GM12873 (cell line): ENCODE measurements at regions not wholly inside any gene's neighbourhood (a gene's known extent, or its start where the extent isn't known, plus 50 kb on each side); places are given as distances from the start of the nearest gene placed in this dataset.

Experiments
- TF ChIP-seq, protein P1 (sequence below): IDR thresholded peaks from 2 replicates; pipeline ENCODE4 v1.5.1; 2012; ENCODE audit warnings: low read depth, mild to moderate bottlenecking, moderate library complexity, low read length, control low read depth; ENCODE audit not compliant: insufficient read depth; ENCODE audit errors: missing control alignments

DNA sequence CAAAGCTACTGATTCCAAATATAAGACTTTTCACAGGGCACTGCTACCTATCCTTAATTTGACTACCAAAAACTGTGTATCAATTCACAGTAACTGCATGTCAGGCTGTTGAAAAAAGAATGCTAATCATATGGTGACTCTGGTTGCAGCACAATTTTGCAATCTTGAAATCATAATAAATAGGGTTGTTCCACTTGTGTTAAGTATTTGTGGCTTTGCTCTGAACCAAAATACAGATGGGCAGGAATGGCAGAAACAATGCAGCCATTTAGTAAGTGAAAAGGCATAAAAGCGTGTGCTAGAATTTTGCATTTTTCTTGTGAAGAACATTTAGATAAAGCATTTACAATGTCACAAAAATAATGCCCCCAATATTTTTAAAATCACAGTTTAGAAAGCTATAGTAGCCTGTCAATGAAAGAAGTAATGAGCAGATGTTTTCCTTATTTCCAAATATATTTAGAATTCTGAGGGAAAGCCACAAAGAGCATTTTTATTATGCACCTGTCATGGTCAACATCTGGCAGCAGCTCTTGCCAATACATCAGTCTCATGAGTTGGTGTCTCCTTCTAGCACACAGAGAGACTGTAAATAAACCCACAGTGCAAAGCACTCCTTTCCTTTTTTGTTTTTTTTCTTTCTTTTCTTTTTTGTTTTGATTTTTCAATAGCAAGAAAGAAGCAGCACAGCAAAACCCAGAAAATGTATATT lies 54.8 kb upstream of the PAM start:
- TF ChIP-seq, protein P1, sequence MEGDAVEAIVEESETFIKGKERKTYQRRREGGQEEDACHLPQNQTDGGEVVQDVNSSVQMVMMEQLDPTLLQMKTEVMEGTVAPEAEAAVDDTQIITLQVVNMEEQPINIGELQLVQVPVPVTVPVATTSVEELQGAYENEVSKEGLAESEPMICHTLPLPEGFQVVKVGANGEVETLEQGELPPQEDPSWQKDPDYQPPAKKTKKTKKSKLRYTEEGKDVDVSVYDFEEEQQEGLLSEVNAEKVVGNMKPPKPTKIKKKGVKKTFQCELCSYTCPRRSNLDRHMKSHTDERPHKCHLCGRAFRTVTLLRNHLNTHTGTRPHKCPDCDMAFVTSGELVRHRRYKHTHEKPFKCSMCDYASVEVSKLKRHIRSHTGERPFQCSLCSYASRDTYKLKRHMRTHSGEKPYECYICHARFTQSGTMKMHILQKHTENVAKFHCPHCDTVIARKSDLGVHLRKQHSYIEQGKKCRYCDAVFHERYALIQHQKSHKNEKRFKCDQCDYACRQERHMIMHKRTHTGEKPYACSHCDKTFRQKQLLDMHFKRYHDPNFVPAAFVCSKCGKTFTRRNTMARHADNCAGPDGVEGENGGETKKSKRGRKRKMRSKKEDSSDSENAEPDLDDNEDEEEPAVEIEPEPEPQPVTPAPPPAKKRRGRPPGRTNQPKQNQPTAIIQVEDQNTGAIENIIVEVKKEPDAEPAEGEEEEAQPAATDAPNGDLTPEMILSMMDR, result no peak

DNA sequence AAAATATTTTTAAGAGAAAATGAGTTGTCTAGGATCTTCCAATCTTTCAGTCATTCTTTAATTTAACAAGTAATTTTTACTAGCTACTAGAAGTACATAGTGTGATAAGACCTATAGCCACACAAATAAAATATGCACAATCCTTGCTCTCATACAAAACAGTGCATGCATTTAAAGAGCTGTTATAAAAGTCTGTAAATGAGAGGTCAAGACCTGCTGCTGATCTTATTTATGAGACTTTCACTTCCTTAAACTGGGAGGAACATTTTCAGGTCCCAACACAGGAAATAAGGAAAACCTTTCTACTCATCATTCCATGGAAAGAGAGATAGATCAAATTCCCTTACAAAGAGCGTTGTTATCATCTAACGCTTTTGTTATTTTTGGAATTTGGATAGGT lies 54.2 kb upstream of the PAM start:
- TF ChIP-seq, protein P1, result no peak

DNA sequence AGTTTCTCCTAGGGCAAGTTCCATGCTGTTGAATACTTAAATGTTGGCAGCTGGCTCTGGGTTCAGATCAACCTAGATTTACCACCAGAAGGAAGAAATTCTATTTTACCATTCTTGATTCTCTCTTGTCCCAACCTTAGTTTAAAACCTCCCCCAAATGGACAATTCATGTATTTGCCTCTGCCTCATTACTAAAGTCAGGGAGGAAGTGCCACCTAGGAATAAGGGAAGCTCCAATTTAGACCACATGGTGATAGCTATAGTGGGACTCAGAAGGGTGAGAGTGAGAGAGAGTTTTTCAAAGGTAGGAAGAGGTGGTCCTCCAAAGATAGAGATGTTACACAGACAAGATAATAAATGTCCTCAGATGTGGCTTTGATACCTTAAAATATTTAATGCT lies 53.4 kb upstream of the PAM start:
- TF ChIP-seq, protein P1, result no peak
